ENCODE measurements at regions not wholly inside any gene's neighbourhood (a gene's known extent, or its start where the extent isn't known, plus 50 kb on each side); places are given as distances from the start of the nearest gene placed in this dataset.
"Not testable (repeated sequence)": the region's sequence is repeated elsewhere in the genome, so short reads cannot be mapped to it uniquely, and the experiment has no call there.

GRCh38 chr5:89546657-89547056 is 663.7 kb upstream of the MEF2C start:
- DNase-seq (ENCODE audit: low spot score): no peak

DNA sequence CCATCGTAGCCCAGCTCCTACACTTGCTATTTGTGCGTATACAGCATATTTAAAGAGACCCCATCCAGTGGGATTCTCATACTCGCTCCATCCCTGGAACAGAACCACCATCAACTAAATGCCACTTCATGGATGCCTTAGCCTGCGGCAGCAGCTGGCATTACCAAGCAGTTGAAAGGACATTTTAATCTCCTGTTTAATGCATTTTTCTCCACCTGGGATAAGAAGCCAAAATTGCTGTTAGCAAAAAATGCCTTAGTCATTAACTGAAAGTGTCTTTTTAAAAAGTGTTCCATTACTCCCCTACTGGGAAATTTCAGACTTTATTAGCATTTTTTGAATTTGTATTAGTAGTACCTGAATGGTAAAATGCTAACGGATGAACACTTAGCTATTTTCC is 662.6 kb upstream of the MEF2C start:
- no peak for DNase-seq (ENCODE audit: low spot score)

- DNase-seq (ENCODE audit: low spot score): no peak
Observed at GRCh38 chr5:89545076-89545475, 662.1 kb upstream of the MEF2C start.

GRCh38 chr5:89542736-89543135 is 659.8 kb upstream of the MEF2C start:
- DNase-seq (ENCODE audit: low spot score): no peak

DNA sequence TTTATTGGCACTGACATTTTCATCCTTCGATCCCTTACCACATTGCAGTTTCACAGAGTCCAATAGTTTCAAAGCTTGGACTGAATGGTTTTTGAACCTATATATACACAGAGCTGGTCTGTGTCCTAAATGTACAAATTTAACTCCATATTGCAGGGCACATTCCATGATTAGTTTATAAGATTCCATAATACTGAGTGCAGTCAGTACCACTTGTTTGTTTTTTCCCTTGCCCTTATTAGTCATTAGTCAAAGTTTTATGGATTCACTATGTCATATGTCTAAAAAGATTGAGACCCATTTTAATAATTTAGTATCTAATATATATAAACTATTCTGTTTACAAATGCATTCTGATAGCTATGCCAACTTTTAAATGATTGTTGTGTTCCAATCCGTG is 654.8 kb upstream of the MEF2C start:
- DNase-seq (ENCODE audit: low spot score): no peak

GRCh38 chr5:89536020-89536419 is 653.0 kb upstream of the MEF2C start:
- no peak for DNase-seq (ENCODE audit: low spot score)

DNA sequence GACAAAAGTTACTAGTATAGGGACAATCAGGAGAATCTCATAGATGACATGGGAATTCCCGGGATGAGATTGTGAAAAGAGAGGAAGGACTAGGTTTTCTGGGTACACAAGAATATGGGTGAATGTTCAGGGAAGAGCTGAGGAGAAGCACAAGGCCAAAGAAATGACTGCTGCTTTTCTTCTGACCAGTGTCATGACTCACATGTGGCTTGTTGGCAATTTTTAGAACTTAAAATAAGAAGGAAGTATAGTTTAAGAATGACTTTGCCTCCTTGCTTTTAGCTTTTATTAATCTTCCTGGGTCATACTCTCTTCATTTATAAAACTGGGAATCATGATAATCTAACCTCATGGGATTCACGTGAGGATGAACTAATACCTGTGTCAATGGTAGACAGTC is 652.4 kb upstream of the MEF2C start:
- no peak for DNase-seq (ENCODE audit: low spot score)

GRCh38 chr5:89534331-89534730 is 651.3 kb upstream of the MEF2C start:
- no peak for DNase-seq (ENCODE audit: low spot score)

DNA sequence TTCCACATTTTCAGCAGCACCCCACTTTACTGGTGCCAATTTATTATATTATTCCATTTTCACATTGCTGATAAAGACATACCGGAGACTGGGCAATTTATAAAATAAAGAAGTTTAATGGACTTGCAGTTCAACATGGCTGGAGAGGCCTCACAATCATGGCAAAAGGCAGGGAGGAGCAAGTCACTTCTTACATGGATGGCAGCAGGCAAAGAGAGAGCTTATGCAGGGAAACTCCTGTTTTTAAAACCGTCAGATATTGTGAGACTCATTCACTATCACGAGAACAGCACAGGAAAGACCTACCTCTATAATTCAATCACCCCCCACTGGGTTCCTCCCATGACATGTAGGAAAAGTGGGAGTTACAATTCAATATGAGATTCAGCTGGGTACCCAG is 641.8 kb upstream of the MEF2C start:
- DNase-seq (ENCODE audit: low spot score): no peak

- DNase-seq (ENCODE audit: low spot score): not testable (repeated sequence)
Observed at GRCh38 chr5:89523867-89524266, 640.9 kb upstream of the MEF2C start.

DNA sequence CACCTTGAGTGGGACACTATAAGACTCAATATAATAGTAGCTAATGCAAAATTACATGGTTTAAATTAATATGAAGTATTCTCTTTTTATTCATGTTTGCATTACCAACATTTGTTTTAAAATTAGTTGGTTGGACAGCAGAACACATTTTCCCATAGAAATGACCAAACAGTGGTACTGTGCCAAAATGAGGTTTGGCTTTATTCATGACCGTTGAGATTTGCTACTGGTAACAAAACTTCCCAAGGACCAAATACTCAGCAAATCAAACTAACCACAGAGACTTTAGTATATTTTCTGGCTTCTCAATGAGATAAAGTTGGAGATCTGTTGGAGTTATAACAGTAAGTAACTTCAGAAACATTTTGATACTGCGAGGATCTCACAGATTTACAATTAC is 637.8 kb upstream of the MEF2C start:
- no peak for DNase-seq (ENCODE audit: low spot score)

DNA sequence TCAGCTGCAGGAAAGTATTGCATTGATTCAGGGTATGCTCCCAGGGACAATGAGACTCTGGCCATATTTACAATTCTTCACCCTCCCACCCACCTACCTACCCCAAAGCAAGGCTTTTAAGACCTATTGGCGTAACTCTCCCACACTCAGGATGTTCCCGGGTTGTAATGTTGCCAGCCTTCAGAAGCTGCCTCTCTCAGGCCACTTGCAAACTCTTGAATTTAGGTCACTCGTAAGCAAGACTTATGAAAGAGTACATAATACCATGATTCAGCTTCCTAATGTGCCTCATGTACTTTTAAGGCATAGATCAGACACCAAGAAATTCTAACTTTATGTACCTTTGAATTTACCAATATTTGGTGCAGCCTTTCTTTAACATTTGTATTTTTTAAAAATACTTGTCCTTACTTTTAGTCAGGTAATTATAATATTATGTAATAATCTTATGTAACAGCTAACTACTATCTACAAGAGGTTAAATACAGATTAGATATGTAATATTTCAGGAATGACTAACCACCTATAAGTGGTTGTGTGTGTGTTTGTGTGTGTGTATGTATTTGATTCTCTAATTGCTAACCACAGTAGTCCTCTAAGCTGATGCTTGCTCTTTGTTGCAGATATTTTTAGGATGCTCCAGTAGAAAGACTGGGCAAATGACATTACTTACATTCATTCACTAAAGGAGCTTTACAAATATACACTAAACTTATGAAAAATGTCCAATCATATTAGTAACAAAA is 630.5 kb upstream of the MEF2C start:
- no peak for DNase-seq (ENCODE audit: low spot score)

GRCh38 chr5:89504051-89504450 is 621.1 kb upstream of the MEF2C start:
- DNase-seq (ENCODE audit: low spot score): no peak

DNA sequence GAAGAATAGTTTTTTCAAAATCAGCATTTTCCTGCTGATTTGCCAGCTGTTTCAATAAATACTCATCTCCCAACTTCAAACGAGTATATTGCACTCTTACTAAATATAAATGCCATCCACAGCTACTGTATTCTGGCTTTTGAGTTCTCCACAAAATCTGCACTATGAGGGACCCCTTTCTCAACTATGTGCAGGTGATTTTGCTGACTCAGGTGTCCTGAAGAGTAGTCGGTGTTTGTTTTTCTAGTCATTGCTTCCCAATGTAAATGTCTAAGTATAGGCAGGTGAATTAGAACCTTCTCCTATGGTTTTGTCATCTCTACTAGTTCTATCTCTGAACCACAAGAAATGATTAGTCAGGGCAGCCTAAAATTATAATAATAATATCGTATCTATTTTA is 616.8 kb upstream of the MEF2C start:
- DNase-seq (ENCODE audit: low spot score): no peak

- no peak for DNase-seq (ENCODE audit: low spot score)
Observed at GRCh38 chr5:89498699-89499098, 615.7 kb upstream of the MEF2C start.

- DNase-seq (ENCODE audit: low spot score): no peak
Observed at GRCh38 chr5:89493414-89493813, 610.4 kb upstream of the MEF2C start.

- DNase-seq (ENCODE audit: low spot score): no peak
Observed at GRCh38 chr5:89484962-89485361, 602.0 kb upstream of the MEF2C start.

DNA sequence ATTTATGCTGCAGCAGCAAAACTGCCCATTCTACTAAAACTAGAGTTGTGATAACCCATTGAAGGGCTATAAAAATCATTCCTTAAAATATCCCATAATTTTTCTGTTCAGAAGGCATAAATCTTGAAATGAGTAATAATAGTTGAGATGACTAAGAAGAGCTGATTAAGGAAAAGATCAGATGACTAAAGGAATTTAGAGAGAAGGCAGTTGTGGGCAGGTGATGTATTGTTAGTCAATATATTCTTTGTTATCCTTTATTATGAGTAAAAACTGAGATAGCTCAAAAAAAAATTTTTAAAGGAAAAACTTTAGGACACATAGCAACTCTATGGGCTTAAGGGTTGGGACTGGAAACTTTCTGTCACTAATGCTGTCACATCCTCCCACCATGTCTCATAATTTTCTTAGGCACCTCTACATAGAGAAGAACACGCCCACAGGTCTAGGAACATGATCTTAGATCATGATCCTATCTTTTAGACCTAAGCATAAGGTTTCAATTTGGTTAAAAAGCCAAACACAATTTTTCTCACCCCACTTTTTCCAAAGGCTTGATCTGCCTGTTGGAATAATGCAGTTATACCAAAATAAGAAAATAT is 597.5 kb upstream of the MEF2C start:
- DNase-seq (ENCODE audit: low spot score): no peak

DNA sequence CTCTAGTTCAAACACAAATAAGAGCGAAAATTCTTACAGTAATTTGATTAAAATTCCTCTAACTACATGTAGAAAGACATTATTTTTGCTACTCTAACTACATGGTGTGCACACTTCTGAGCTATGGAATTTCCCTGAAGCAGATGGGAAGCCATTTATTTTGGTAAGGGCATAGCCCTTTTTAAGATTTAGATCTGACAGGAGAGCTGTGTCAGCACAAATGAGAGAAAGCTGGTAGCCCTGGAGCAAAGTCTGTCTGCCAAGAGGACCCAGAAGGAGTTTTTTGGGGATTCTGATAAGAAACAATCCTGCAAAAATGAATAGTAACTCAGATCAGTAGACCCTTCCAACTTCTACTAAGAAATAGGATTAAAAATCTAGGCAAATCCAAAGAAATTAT is 595.9 kb upstream of the MEF2C start:
- no peak for DNase-seq (ENCODE audit: low spot score)

- DNase-seq (ENCODE audit: low spot score): no peak
Observed at GRCh38 chr5:89473196-89473595, 590.2 kb upstream of the MEF2C start.

DNA sequence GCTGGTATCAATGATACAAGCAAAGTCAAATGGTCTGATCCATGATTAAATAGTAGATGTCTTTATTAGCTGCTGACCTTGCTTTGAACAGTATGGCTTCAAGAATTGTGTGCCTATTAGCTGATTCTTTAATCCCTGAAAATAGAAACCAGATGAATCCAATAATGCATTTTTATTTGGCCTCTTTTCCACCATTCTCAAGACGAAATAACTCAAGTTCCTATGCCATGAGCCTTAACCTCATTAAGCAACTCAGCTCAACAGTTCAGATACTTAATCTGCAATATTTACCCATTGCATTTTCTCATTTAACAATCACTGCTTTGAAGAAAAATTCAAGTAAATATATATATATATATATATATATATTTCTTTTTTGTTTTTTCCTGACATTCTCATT is 588.6 kb upstream of the MEF2C start:
- no peak for DNase-seq (ENCODE audit: low spot score)

DNA sequence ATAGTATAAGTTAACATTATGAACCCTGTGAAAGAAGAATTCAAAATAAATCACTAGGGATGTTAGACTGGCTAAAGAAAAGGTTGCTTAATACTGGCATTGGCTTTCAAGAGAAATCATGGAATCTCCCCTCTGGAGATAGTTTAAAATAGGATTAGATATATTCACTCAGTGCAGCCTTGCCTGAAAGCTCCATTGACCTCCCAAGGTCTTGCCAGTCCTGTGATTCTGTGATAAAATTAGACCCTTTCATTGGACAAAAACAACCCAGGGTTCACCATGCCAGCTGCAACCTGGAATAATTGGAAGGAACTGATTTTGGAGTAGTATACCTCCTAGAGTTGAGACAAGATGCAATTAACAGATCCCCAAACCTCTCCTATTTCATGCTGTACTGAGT is 588.1 kb upstream of the MEF2C start:
- no peak for DNase-seq (ENCODE audit: low spot score)

GRCh38 chr5:89470658-89471057 is 587.7 kb upstream of the MEF2C start:
- no peak for DNase-seq (ENCODE audit: low spot score)

GRCh38 chr5:89458332-89458656 is 575.3 kb upstream of the MEF2C start:
- no peak for DNase-seq (ENCODE audit: low spot score)

Data from hematopoietic multipotent progenitor cell treated with erythropoietin and hydrocortisone succinate and interleukin-3 and kit ligand, for 17 days (in vitro differentiated cells).